ENCODE measurements at regions not wholly inside any gene's neighbourhood (a gene's known extent, or its start where the extent isn't known, plus 50 kb on each side); places are given as distances from the start of the nearest gene placed in this dataset.

- TF ChIP-seq EZH2 (IDR thresholded peaks at IDR 0.05; ENCODE audit: low read depth, unreplicated experiment) (no peak), ZNF331 (CRISPR knock-in tag; IDR thresholded peaks at IDR 0.05; ENCODE audit: low read depth) (no peak)
These were observed 586.0 kb downstream of the TOX3 start (continued) for GRCh38 chr16:51960931-51961330.

GRCh38 chr16:51953286-51953985 is 593.5 kb downstream of the TOX3 start:
- ATAC-seq, result no peak
- Histone ChIP-seq H3K4me1 (ENCODE audit: insufficient read depth) (peaks cover 53% of the 10 kb centered on the region), H3K4me3 (no peak overlapping the region), H3K36me3 (ENCODE audit: insufficient read depth) (no peaks in the 10 kb centered on the region), H3K79me2 (replicated peaks; ENCODE audit: insufficient read depth) (no peaks in the 10 kb centered on the region), H3K9me2 (ENCODE audit: insufficient read depth) (no peaks in the 10 kb centered on the region), H3K27ac (ENCODE audit: low read depth) (peak overlapping the region; percentile 68; the same call in 1 of the 2 replicates), H3K4me2 (no peak overlapping the region), H2AFZ (peak overlapping the region; percentile 63), H4K20me1 (replicated peaks; ENCODE audit: insufficient read depth) (no peaks in the 10 kb centered on the region), H3K27me3 (ENCODE audit: insufficient read depth) (no peaks in the 10 kb centered on the region), H3F3A (replicated peaks; ENCODE audit: low read depth) (no peaks in the 10 kb centered on the region)
- Mint-ChIP-seq H3K27ac (peak overlapping the region; percentile 89; the same call in 1 of the 2 replicates), H3K9me3 (no peaks in the 10 kb centered on the region; the same call in 2 of the 3 replicates), H3K36me3 (ENCODE audit: low read depth) (no peaks in the 10 kb centered on the region), H3K27me3 (ENCODE audit: insufficient read depth, low read depth, poor library complexity) (no peaks in the 10 kb centered on the region), H3K4me1 (peaks cover 57% of the 10 kb centered on the region), H3K4me3 (no peak overlapping the region)
- no peak for DNase-seq (ENCODE audit: low spot score)
- no peak for TF ChIP-seq REST (IDR thresholded peaks at IDR 0.05; ENCODE audit: unreplicated experiment)
- no peak for TF ChIP-seq ZNF114 (CRISPR knock-in tag; IDR thresholded peaks at IDR 0.05)
- TF ChIP-seq CREB1 (CRISPR knock-in tag; IDR thresholded peaks at IDR 0.05; ENCODE audit: low read depth), result no peak
- no peak for TF ChIP-seq JUNB (IDR thresholded peaks at IDR 0.05; ENCODE audit: unreplicated experiment)
- no peak for TF ChIP-seq ZNF462 (CRISPR knock-in tag; IDR thresholded peaks at IDR 0.05)
- no peak for TF ChIP-seq STAT1 (IDR thresholded peaks at IDR 0.05; ENCODE audit: unreplicated experiment)
